A673 (cell line): ENCODE measurements at regions not wholly inside any gene's neighbourhood (a gene's known extent, or its start where the extent isn't known, plus 50 kb on each side); places are given as distances from the start of the nearest gene placed in this dataset.
A peak's percentile ranks its signal among the peaks of the same experiment; 100 is the strongest.

Experiments used
- BruUV-seq: library from RNA; stranded (reverse); fragments of 400-500 nt; replicated peaks from 2 replicates; lab custom pipeline; 2021; lab: Mats Ljungman, UMichigan
- CTCF ChIA-PET: fragments of 300-600 bp; sonication (Branson Sonifier 250); formaldehyde crosslinking; loops from one replicate; lab custom pipeline; 2022; ENCODE audit warnings: antibody characterized with exemption; lab: Charles Lee
- POLR2A ChIA-PET: fragments of 300-600 bp; sonication (Branson Sonifier 250); formaldehyde crosslinking; loops from one replicate; lab custom pipeline; 2022; ENCODE audit warnings: antibody characterized with exemption; ENCODE audit not compliant: low non-redundant PET; lab: Charles Lee
- DNase-seq: peaks from one replicate; pipeline ENCODE4 v3.0.0-alpha.2; 2015; ENCODE audit warnings: low spot score
- H3K27ac ChIP-seq: fragments of 200-600 bp; sonication (generic); 2 replicates; pipeline ENCODE4 v1.5.1; 2016; ENCODE audit warnings: mixed run types, low read depth, mild to moderate bottlenecking, mixed read lengths, antibody characterized with exemption, low read length; ENCODE audit not compliant: poor library complexity, severe bottlenecking
- H3K27me3 ChIP-seq: fragments of 200-600 bp; sonication (generic); replicated peaks from 2 replicates; pipeline ENCODE4 v1.6.1; 2017; ENCODE audit warnings: mixed run types, low read depth, mild to moderate bottlenecking, mixed read lengths, antibody characterized with exemption, low read length; ENCODE audit not compliant: insufficient read depth, poor library complexity
- H3K36me3 ChIP-seq: fragments of 200-600 bp; sonication (generic); 2 replicates; pipeline ENCODE4 v1.6.1; 2016; ENCODE audit warnings: mixed run types, mild to moderate bottlenecking, mixed read lengths, antibody characterized with exemption, low read length; ENCODE audit not compliant: insufficient read depth, poor library complexity, severe bottlenecking
- H3K4me1 ChIP-seq: fragments of 200-600 bp; sonication (generic); 2 replicates; pipeline ENCODE4 v1.6.1; 2017; ENCODE audit warnings: mixed run types, mild to moderate bottlenecking, mixed read lengths, antibody characterized with exemption, low read length; ENCODE audit not compliant: insufficient read depth, poor library complexity, severe bottlenecking
- H3K4me3 ChIP-seq: fragments of 200-600 bp; sonication (generic); 2 replicates; pipeline ENCODE4 v1.5.1; 2016; ENCODE audit warnings: low read depth, mixed run types, mild to moderate bottlenecking, mixed read lengths, low read length; ENCODE audit not compliant: poor library complexity, severe bottlenecking
- H3K9me3 ChIP-seq: fragments of 200-600 bp; sonication (generic); 2 replicates; pipeline ENCODE4 v1.6.1; 2016; ENCODE audit warnings: mixed run types, low read depth, mild to moderate bottlenecking, mixed read lengths, antibody characterized with exemption, low read length; ENCODE audit not compliant: poor library complexity, severe bottlenecking
- EZH2 ChIP-seq: fragments of 200-600 bp; sonication (generic); IDR thresholded peaks from 2 replicates; pipeline ENCODE4 v1.6.1; 2017; ENCODE audit warnings: borderline replicate concordance, low read depth, mild to moderate bottlenecking, mixed read lengths, antibody characterized with exemption, low read length; ENCODE audit not compliant: poor library complexity, severe bottlenecking
- intact Hi-C: fragments of 100-400 bp; cut with micrococcal nuclease; formaldehyde crosslinking; loops from one replicate; pipeline ENCODE4 v1.10.0; 2022; ENCODE audit not compliant: unreplicated experiment
- TF ChIP-seq, protein P1 (sequence below): fragments of 300-800, 200-600 bp; sonication (generic); conservative IDR thresholded peaks from 2 replicates; pipeline ENCODE4 v1.5.1; 2017; ENCODE audit warnings: low read depth, mild to moderate bottlenecking, antibody characterized with exemption, low read length, moderate library complexity, mixed read lengths

DNA sequence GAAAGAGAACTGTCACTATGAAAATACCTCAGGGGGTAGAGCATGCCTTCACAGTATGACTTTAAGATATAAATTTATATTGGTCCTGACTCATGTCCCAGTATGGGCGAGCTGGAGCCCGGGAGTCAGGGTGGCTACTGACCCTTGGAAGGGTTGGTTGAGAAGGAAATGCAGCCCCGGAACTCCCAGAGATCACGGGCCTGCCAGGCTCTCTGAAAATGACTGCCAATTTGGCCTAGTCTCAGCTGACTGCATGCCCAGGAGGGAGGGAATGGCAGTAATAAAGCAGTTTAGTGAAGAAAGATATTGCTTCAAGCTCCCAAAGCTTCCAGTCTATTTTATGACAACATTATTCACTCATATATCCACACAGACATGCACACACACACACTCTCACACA is 299.0 kb downstream of the NR2F2 start:
- ChIA-PET CTCF (no interaction called here), POLR2A (no interaction called here)
- H3K36me3 ChIP-seq = no peaks in the 10 kb centered on the region
- H3K4me3 ChIP-seq = no peak overlapping the region
- BruUV-seq = no TSS peak
- no peak for TF ChIP-seq EZH2
- TF ChIP-seq, protein P1, sequence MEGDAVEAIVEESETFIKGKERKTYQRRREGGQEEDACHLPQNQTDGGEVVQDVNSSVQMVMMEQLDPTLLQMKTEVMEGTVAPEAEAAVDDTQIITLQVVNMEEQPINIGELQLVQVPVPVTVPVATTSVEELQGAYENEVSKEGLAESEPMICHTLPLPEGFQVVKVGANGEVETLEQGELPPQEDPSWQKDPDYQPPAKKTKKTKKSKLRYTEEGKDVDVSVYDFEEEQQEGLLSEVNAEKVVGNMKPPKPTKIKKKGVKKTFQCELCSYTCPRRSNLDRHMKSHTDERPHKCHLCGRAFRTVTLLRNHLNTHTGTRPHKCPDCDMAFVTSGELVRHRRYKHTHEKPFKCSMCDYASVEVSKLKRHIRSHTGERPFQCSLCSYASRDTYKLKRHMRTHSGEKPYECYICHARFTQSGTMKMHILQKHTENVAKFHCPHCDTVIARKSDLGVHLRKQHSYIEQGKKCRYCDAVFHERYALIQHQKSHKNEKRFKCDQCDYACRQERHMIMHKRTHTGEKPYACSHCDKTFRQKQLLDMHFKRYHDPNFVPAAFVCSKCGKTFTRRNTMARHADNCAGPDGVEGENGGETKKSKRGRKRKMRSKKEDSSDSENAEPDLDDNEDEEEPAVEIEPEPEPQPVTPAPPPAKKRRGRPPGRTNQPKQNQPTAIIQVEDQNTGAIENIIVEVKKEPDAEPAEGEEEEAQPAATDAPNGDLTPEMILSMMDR = no peak
- H3K4me1 ChIP-seq = peaks cover 27% of the 10 kb centered on the region
- H3K27ac ChIP-seq = no peak overlapping the region
- intact Hi-C loops = no loop called here
- no peaks in the 10 kb centered on the region for H3K9me3 ChIP-seq
- H3K27me3 ChIP-seq = no peaks in the 10 kb centered on the region
- DNase-seq = peak; percentile 24

DNA sequence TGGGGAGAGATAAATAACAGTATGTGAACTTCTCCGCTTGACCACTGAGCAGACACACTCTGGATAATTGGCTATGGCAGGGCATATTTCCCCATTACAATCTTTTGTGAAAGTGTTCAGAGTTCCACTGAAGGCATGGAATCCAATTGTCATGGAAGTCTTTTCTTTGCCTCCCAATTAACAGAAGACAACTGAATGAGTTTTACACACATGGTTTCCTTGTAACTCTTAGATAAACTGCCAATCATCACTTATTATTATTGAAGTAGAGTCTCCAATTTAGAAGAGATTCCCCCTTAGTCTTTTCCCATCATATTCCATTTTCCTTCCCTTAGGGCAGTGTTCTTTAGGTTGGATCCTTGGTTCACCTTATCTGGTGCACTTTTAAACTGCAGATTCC is 308.3 kb downstream of the NR2F2 start:
- H3K27ac ChIP-seq = no peak overlapping the region
- no peaks in the 10 kb centered on the region for H3K27me3 ChIP-seq
- no peak for DNase-seq
- intact Hi-C loops = no loop called here
- no peaks in the 10 kb centered on the region for H3K4me1 ChIP-seq
- H3K9me3 ChIP-seq = no peaks in the 10 kb centered on the region
- POLR2A ChIA-PET = interaction anchor here (0.6 kb wide), 1 partner anchor 1069 kb away, joined by 11 read pairs; no protein-coding TSS in a partner anchor
- no peak for TF ChIP-seq EZH2
- TF ChIP-seq, protein P1 = no peak
- H3K36me3 ChIP-seq = no peaks in the 10 kb centered on the region
- no peak overlapping the region for H3K4me3 ChIP-seq
- CTCF ChIA-PET = no interaction called here
- BruUV-seq = no TSS peak

DNA sequence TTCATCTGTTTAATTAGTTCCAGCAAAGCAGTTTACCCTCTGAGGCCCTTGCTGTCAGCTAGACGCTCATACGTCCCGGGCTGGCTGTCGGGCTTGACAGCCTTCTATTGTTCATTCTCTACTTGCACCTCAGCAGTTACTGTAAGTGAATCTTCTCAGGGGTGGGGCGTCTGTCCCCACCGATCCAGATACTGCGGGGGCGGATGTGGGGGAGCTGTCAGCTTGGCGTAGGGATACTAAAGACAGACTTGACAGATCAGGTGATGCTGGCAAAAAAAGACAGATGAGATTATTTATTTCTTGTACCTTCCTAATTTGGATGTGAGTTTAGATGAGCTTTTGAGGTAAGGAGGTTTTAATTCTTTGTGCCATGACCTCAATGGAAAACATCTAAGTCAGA is 315.3 kb downstream of the NR2F2 start:
- no peak overlapping the region for H3K27ac ChIP-seq
- ChIA-PET POLR2A (no interaction called here), CTCF (no interaction called here)
- intact Hi-C loops = no loop called here
- TF ChIP-seq EZH2 = no peak
- TF ChIP-seq, protein P1 = no peak
- no peaks in the 10 kb centered on the region for H3K27me3 ChIP-seq
- no TSS peak for BruUV-seq
- H3K4me3 ChIP-seq = no peak overlapping the region
- H3K9me3 ChIP-seq = no peaks in the 10 kb centered on the region
- DNase-seq = no peak
- no peaks in the 10 kb centered on the region for H3K4me1 ChIP-seq
- H3K36me3 ChIP-seq = no peaks in the 10 kb centered on the region
